Cardiac muscle cell (in vitro differentiated cells and primary cell): ENCODE measurements at regions not wholly inside any gene's neighbourhood (a gene's known extent, or its start where the extent isn't known, plus 50 kb on each side); places are given as distances from the start of the nearest gene placed in this dataset.

Experiments used
- DNase-seq, 2 donors: peaks; one replicate each; pipeline versions ENCODE4 v3.0.0 to v3.0.0-alpha.2; 2010 to 2017; ENCODE audit warnings: low read depth in 1 of 2, low spot score in 1 of 2
- H3K27ac ChIP-seq: fragments of 200-600 bp; sonication (generic); 2 replicates; pipeline ENCODE4 v1.5.1; 2016
- H3K27me3 ChIP-seq: fragments of 200-600 bp; sonication (generic); 2 replicates; pipeline ENCODE4 v1.6.0; 2016; ENCODE audit warnings: control low read depth
- H3K36me3 ChIP-seq: fragments of 200-600 bp; sonication (generic); 2 replicates; pipeline ENCODE4 v1.5.1; 2016; ENCODE audit warnings: control low read depth
- H3K4me1 ChIP-seq: fragments of 200-600 bp; sonication (generic); 2 replicates; pipeline ENCODE4 v1.8.1; 2017; ENCODE audit warnings: low read depth, mild to moderate bottlenecking, mixed run types
- H3K4me3 ChIP-seq: fragments of 200-600 bp; sonication (generic); 2 replicates; pipeline ENCODE4 v1.5.1; 2016; ENCODE audit warnings: mild to moderate bottlenecking
- H3K9me3 ChIP-seq: fragments of 200-600 bp; sonication (generic); 2 replicates; pipeline ENCODE4 v1.5.1; 2017; ENCODE audit warnings: low read depth, mild to moderate bottlenecking, control low read depth
- TF ChIP-seq, protein P1 (sequence below): IDR thresholded peaks from 2 replicates; pipeline ENCODE4 v1.5.1; 2012; ENCODE audit warnings: low read depth, mild to moderate bottlenecking, low read length

DNA sequence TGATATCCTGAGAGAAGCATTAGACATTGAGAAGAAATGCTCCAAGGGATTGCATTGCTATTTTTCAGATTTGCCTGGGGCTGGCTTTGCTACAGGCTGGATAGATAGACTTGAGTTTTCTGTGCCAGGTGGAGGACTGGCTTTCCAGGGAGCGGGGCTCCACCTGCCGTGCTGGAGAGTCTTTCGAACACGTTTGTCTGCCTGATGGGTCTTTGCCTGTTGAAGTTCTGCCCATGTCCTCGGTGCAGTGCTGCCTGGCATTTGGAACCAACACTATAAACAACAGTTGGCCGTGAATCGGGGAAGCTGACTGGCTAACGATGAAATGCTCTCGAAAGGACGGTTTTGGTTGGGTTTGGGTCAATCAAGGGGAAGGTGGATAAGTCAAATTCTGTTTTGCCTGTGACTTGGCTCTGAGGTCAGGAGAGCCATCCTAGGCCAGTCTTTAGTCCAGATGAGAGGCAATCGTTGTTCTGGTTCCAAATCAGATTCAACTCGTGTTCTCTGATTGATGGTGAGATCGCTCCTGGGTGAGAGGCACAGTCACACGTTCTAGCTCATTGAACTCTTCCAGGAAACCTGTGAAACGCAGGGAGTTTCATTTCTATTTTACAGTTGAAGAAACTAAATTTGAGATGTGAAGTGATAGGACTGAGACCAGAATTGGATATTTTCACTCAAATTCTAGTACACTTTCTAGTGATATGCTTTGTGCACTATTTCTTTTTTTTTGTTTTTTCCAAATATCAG, 599.0 kb downstream of the TYW1 start:
- H3K27me3 ChIP-seq = peaks cover 6% of the 10 kb centered on the region
- no peak overlapping the region for H3K27ac ChIP-seq
- H3K4me3 ChIP-seq = no peak overlapping the region
- TF ChIP-seq, protein P1, sequence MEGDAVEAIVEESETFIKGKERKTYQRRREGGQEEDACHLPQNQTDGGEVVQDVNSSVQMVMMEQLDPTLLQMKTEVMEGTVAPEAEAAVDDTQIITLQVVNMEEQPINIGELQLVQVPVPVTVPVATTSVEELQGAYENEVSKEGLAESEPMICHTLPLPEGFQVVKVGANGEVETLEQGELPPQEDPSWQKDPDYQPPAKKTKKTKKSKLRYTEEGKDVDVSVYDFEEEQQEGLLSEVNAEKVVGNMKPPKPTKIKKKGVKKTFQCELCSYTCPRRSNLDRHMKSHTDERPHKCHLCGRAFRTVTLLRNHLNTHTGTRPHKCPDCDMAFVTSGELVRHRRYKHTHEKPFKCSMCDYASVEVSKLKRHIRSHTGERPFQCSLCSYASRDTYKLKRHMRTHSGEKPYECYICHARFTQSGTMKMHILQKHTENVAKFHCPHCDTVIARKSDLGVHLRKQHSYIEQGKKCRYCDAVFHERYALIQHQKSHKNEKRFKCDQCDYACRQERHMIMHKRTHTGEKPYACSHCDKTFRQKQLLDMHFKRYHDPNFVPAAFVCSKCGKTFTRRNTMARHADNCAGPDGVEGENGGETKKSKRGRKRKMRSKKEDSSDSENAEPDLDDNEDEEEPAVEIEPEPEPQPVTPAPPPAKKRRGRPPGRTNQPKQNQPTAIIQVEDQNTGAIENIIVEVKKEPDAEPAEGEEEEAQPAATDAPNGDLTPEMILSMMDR = no peak
- H3K36me3 ChIP-seq = no peaks in the 10 kb centered on the region
- no peaks in the 10 kb centered on the region for H3K4me1 ChIP-seq
- no peaks in the 10 kb centered on the region for H3K9me3 ChIP-seq
- no peak for DNase-seq

DNA sequence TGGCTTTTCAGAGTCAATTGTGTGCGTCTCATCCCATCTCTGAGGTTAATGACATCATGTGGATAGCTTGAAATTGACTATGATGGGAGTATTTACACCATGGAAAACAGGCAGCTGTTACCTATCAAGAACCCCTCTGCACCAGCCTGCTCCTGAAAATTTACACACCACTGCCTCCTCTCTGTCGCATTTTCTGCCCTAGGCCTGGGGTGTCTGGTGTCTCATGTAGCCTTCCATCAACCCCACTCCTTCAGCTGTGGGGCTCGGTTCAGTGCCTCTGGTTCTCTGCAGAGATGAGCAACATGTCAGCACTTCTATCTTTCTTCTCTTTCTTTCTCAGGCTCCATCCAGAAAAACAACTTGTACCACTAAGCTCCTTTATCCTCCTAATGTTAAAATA, 600.5 kb downstream of the TYW1 start:
- no peaks in the 10 kb centered on the region for H3K4me1 ChIP-seq
- no peaks in the 10 kb centered on the region for H3K9me3 ChIP-seq
- DNase-seq = no peak
- no peak overlapping the region for H3K4me3 ChIP-seq
- TF ChIP-seq, protein P1 = no peak
- H3K36me3 ChIP-seq = no peaks in the 10 kb centered on the region
- H3K27me3 ChIP-seq = peaks cover 6% of the 10 kb centered on the region
- H3K27ac ChIP-seq = no peak overlapping the region

DNA sequence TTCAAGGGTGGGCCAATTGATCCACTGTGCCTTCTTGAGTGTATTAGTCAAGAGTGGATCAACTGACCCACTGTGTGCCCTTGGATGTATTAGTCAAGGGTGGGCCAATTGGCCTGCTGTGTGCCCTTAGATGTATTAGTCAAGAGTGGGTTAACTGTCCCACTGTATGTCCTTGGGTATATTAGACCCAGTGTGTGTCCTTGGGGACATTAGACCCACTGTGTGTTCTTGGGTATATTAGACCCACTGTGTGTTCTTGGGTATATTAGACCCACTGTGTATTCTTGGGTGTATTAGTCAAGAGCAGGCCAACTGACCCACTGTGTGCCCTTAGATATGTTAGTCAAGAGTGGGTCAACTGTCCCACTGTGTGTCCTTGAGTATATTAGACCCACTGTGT, 601.8 kb downstream of the TYW1 start:
- Histone ChIP-seq H3K9me3 (no peaks in the 10 kb centered on the region), H3K36me3 (no peaks in the 10 kb centered on the region), H3K27ac (no peak overlapping the region), H3K27me3 (peaks cover 6% of the 10 kb centered on the region), H3K4me1 (no peaks in the 10 kb centered on the region), H3K4me3 (no peak overlapping the region)
- no peak for DNase-seq
- TF ChIP-seq, protein P1 = no peak

DNA sequence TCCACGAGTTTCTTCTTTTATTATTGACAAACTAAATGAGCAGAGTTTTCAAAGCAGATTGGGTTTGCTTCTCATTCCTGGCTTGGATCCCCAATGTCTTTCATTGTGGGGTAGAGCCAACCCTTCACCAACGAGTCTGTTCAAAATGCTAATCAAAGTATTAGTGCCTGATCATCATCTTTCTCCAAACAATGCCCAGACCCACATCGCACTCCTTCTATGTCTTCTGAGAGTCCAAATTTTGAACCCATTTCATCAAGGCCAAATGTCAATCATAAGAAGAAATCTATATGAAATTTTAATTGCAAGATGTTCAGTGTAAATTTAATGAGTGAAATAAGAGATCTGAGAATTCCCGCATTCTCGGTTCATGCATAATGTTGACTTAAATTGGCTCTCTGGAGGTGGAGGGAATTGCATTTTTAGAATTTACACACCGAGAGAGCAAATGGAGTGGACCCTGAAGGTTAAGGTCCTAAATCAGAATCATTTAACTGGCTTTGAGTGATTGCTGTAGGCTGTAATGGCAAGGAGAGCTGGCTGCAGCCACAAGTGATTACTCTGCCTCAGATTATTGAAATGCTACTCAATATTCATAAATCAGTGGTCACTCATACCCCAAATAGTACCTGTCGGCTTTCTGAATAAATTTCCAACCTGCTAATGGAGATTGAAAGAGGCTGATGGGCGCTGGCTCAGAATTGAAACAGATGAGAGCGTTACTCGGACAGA, 602.9 kb downstream of the TYW1 start:
- peaks cover 6% of the 10 kb centered on the region for H3K27me3 ChIP-seq
- no peak overlapping the region for H3K4me3 ChIP-seq
- TF ChIP-seq, protein P1 = no peak
- no peak overlapping the region for H3K27ac ChIP-seq
- H3K9me3 ChIP-seq = no peaks in the 10 kb centered on the region
- H3K4me1 ChIP-seq = no peaks in the 10 kb centered on the region
- no peaks in the 10 kb centered on the region for H3K36me3 ChIP-seq
- DNase-seq = no peak

DNA sequence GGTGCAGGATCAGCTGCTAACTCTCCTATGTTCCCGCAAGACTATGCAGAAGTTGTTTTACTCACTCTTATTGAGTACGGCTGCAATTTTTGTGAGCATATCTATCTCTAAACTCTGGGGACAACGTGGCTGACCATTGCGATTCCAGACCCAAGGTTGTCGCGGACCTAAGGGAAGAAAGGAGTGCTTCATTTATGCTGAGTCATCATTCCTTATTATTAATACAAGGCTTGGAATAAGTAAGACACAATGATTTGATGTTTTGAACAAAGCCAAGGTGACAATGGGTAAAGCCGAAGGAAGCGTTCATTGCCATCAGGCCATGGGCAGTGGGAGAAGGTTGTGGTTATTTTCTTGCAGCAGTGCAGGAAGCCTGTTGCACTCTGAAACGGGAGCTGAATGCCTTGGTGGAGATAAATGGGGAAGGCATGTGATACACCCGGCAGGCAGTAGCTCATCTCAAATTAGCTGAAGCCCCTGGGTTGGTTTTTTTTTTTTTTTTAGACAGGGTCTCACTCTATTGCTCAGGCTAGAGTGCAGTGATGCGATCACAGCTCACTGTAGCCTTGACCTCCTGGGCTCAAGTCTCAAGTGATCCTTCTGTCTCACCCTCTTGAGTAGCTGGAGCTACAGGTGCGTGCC, 605.7 kb downstream of the TYW1 start:
- Histone ChIP-seq H3K36me3 (no peaks in the 10 kb centered on the region), H3K4me1 (no peaks in the 10 kb centered on the region), H3K4me3 (no peak overlapping the region), H3K27me3 (peaks cover 4% of the 10 kb centered on the region), H3K27ac (no peak overlapping the region), H3K9me3 (no peaks in the 10 kb centered on the region)
- TF ChIP-seq, protein P1 = no peak
- DNase-seq = no peak
